ENCODE measurements at regions not wholly inside any gene's neighbourhood (a gene's known extent, or its start where the extent isn't known, plus 50 kb on each side); places are given as distances from the start of the nearest gene placed in this dataset.

DNA sequence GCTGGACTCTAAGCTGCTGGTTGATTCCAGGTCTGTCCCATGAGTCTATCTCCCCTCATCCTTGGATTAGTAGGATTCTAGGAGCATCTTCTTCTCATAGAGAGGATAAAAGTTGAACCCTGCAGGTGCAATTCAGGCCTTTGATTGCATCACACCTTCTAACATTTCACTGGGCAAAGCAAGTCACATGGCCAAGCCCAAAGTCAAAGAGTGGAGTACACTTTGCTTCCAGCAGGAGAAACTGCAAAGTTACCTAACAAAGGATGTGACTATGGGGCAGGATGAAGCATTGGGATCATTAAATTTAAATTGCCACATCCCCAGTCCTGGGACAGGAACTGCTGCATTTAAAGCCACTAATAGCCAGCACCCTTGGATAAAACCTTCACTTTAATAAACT is 51.0 kb upstream of the EGFLAM start:
- DNase-seq, result no peak

DNA sequence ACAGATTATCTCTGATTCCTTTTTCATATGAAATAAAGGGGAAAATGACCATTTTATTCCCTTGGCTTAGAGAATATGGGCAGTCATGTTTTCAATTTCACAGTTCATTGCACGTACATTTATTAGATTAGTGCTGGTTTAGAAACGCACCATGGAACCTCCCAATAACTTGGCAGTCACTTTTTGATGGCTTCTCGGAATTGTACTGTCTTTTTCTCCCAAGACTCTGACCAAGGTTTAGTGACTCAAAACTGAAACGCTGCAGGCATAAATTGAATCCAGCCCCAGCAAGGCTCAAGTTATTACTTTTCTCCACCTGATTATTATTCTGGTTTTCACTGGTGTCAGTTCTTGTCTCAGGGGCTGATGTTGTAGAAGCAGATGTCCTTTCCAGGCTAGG is 55.6 kb upstream of the EGFLAM start:
- DNase-seq, result no peak

- DNase-seq, result no peak
These were observed 57.3 kb upstream of the EGFLAM start for GRCh38 chr5:38200872-38201557.

- no peak for DNase-seq
These were observed 61.2 kb upstream of the EGFLAM start for GRCh38 chr5:38197118-38197517.

- DNase-seq, result peak; percentile 7
These were observed 65.3 kb upstream of the EGFLAM start for GRCh38 chr5:38193015-38193581.

DNA sequence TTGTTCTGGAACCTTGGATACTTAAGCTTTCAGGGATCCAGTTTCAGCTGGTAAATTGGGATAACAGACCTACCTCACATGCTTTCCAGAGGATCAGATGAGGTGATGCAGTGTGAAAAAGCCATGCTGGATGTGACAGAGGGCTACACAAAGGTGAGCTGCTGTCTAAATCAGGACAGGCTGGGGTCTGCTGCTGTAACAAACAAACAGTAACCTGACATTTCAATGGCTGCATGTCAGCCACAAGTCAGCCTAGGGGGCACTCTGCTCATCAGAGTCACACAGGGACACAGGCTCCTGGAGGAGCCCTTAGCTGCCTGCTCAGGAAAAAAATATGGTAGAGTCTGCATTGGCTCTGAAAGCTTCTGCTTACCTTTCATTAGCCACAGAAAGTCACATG is 66.7 kb upstream of the EGFLAM start:
- DNase-seq, result no peak

- no peak for DNase-seq
These were observed 68.2 kb upstream of the EGFLAM start for GRCh38 chr5:38190111-38190510.

DNA sequence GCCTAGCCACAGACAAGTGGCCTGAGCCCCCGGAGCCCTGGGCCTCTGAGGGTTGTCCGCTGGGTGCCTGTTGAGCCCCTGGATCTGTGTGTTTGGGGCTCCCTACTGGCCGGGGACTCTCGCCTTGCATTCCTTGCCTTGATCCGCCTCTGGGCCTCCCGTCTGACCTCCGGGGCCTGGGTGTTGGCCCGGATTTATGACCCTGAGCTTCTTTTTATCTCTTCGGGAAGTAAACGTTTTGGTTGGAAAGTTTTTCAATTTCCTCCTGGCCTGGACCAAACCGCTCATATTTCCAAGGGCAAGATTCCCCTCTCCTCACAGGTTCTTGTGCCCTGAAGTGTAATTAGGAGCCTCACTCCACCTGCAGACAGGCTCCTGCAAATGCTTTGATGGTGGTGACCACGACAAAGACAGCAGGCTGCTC is 69.3 kb upstream of the EGFLAM start:
- no peak for DNase-seq

DNA sequence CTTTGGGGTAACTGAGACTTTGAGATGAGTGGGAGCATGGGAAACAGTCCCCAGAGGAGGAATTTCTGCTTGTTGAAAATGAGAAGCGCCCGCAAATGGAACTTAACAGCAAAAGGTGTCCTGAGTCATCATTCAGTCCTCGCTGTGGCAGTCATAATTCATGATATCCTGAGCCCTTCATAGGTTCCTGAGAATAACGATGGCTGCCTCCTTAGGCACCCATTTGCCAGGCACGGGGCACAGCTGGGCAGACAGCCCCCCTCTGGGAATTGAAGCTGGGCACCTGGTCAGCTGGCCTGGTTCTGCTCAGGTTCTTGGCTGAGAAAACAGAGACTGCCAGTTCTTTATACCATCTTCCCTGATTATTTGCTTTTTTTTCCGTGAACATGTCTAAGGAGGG is 69.8 kb upstream of the EGFLAM start:
- no peak for DNase-seq

DNA sequence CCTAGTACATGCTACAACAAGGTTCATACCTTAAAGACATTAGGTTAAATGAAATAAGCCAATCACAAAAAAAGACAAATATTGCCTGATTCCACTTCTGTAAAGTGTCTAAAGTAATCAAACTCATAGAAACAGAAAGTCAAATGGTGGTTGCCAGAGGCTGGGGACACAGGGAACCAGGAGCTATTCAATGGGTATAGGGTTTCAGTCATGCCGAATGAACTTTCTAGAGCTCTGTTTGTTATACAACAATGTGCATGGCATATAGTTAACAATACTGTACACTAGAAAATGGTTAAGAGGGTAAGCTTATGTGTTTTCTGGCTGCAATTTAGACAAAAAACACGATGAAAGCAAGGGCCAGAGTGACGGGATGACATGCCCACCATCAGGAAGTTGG is 70.8 kb upstream of the EGFLAM start:
- no peak for DNase-seq

- DNase-seq, result no peak
These were observed 73.7 kb upstream of the EGFLAM start for GRCh38 chr5:38184627-38185026.

DNA sequence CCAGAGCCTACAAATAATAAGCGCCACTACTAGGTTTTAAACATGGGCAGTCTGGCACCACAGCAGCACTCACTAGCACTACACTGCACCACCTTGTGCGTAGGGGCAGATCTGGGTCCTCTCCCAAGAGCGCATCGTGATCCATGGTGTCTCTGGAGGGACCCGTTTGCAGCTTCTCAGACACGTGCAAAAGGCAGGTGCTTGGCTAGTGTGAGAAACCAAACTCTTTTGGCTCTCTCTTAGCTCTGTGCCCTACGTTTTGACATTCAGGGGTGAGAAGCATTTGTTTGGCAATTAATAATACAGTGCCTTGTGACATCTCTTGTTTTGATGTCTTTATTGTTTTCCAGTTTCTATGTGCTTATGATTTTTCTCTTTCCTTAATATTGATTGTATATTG is 75.4 kb upstream of the EGFLAM start:
- DNase-seq, result no peak

DNA sequence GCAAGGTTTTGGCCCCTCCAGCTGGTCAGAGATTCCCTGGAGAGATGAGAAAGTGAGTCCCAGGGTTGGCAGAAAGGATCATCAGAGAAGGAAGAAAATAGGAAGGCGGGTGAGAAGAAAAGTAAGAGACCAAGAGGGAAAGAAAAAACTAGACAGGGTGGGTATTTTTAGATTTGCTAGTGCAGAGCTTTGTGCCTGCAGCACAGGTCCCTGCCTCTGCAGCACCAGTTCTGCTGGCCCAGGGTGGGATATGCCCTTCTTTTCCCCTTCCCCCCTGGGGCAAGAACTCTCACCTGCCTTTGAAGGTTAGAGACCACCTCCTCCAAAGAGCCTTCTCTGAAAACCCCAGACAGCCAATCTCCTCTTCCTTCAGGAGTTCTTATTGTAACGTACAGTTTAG is 90.3 kb upstream of the EGFLAM start:
- DNase-seq, result no peak

DNA sequence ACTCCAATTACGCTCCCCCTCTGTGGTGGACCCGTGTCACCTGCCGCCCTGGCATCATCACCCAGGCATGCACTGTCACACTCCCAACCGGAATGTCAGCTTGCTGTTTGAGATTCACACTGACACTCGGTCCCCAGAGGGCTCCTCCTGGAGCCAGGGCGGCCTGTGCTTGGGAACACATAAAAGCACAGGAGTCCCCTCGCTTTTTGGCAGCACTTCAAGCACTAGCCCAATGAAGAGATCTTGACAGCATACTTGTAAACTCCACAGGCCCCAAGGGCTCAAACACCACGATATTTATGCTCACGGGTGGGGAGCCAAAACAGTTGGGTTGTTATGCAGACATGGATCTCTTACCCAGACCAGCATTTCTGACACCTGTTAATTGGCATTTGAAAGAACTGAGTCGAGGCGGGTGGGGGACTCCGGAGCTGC is 90.8 kb upstream of the EGFLAM start:
- no peak for DNase-seq

DNA sequence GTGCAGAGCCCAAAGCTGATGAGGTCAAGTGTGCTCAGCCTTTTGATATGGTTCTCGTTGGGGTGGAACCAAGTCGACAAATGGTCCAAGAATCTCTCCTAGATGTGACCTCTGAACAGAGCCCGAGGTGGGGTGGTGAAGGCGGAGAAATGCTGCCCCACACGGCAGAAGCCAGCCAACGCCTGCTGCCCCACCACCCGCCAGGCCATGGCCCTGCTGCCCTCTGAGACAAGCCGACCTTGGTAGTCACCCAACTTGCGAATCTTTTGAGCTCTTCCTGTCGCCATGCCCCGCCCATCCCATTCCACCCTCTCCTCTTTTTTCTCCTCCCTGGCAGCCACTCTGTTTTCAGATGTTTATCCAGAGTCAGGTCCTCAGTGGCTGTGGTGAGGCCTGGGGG is 91.5 kb upstream of the EGFLAM start:
- no peak for DNase-seq

DNA sequence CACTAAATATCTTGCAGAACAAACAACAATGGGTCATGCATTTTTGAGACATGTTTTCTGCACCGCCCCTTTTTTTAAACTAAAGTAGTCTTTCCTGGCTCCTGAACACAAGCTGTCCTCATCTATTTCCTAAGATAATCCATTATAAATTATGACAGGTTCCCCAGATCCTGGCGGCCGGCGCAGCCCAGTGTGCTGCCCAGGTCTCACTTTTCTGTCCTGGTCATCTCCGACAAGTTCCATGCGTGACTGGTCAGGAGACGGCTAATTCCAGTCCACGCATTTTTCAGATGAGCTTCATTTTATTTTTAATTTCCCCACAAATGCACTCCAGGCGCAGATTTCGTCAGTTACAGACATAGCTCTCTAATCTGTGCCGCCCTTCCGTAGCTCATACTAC is 92.9 kb upstream of the EGFLAM start:
- DNase-seq, result no peak

DNA sequence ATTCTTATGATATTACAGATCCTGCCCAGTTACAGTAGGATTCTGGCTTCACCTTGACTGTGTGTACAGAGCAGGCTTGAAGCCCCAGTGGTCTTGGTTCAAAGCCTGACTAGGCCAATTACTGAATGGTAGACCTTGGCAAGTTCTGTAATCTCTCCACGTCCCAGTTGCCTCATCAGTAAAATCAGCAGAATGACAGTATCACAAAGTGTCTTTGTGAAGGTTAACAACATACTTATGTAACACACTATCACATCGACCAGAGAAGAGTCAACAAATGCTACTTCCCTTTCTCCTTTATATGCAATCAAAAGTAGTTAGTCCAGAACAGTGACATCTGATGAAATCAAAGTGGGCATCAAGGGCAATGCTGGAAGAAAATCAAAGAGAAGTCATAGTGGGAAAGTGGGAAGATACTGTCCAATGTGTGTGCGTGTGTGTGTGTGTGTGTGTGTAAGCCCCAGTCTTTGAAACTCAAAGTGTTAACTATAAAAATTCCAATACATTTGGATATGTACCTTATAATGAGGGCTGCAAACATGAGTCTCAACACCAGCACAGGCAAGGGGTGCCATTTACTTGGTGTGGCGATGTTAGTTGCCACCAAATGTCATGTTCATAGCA is 93.5 kb upstream of the EGFLAM start:
- no peak for DNase-seq

- no peak for DNase-seq
These were observed 94.6 kb upstream of the EGFLAM start for GRCh38 chr5:38163636-38164237.

- DNase-seq, result no peak
These were observed 95.7 kb upstream of the EGFLAM start for GRCh38 chr5:38162625-38163024.

DNA sequence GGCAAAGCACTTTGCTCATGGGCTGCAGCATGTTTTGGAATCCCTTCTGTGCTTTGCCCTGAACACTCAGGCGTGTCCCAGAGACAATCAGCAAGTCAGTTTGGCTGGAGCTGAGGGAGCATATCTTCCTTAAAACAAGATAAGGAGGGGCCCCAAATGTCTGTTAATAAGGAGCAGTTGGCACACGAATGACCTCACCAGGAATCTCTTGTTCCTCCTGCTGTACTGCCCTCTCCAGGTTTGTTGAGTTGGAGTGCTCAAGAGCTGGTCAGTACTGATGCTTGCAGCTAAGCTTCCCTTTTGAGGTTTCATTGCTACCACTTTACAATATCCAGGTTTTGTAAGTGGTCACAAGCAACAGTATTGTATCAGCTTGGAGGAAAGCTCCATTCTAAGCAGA is 101.3 kb upstream of the EGFLAM start:
- DNase-seq, result no peak

DNA sequence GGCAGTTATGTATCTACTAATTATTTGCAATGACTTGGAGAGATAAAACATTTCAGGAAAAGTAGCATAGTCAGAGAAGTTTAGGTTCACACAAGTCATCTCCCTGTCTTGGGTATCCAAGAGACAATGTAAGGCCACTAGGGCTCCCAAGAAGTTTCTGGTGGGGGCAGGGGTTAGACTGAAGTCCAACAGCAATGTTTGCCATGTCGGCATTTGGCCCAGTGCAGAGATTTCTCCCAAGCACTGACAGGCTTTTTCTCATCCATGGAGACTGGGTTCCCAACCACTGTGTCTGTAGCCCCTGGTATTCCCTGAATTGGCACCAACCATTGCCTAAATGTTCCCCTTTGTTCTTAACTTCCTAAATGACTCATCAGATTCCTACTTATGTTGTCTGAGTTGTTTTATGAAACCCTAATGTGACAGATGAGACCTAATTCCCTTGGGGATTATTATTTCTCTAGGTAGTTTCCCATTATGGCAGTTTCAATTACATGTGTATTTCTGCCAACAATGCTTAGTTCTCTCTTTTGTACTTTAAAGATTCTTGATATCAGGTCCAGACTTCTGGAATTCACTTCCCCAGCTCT is 103.6 kb upstream of the EGFLAM start:
- no peak for DNase-seq

DNA sequence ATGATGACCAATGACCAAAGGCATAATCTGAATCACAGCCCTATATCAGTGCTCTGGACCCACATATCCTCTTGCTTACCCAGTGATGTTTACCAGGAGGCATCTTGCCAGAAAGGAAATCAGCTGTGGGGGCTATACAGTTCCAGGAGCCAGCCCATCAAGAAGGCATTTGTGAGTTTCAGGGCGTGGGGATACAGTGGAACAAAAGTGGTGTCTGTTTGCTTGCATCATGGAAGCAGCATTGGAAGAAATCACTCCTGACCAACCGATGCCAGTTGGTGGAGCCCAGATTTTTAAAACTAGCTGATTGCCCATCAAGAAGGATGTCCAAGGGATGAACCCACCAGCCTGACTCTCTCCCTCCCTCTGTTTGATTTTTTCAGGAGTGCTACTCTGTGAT is 106.5 kb upstream of the EGFLAM start:
- no peak for DNase-seq

DNA sequence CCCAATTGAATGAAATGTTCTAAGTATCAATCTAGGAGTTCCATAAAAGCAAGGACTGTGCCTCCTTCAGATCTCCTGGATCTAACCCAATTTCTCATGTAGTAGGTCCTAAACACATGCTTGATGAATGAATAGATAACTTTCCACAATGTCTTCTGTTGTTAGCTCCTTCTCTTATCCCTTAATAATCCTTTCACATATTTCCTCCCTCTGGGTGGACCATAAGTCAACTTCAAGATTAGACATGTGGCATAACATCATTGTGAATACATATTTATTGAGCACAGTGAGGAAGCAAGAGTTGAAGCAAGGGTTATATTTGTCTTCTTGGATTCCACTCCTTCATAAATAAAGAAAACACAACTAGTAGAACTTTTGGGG is 108.6 kb upstream of the EGFLAM start:
- DNase-seq, result no peak

All from central memory CD4-positive, alpha-beta T cell (primary cell).